ENCODE measurements at regions not wholly inside any gene's neighbourhood (a gene's known extent, or its start where the extent isn't known, plus 50 kb on each side); places are given as distances from the start of the nearest gene placed in this dataset.
"Not testable (repeated sequence)": the region's sequence is repeated elsewhere in the genome, so short reads cannot be mapped to it uniquely, and the experiment has no call there.

- not testable (repeated sequence) for H3K4me3 ChIP-seq (ENCODE audit: control insufficient read depth, low read depth, low read length); DNase-seq (ENCODE audit: low read depth)
Measured at GRCh38 chr12:14032191-14032590, 50.8 kb upstream of the GRIN2B start.

DNA sequence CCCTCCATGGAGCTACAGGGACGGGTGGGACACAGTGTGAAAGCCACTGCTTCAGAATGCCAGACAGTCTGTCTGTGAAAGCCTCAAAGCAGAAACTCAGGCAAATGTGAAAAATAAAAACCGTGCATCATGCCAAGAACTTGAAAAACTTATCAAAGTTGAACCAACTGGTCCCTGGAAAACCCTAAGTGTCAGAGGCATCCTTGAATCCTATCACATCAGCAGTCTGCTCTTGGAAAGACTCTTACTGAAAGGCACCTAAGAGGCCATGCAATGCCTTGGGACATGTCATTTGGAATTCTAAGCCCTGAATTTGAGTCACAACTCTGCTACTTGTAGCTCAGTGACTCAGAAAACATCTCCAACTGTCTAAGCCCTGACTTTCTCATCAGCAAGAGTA, 62.4 kb upstream of the GRIN2B start:
- no peak for DNase-seq (ENCODE audit: low read depth)
- H3K4me3 ChIP-seq (ENCODE audit: control insufficient read depth, low read depth, low read length): no peak overlapping the region
- no peak for TF ChIP-seq CTCF (conservative IDR thresholded peaks at IDR 0.05; ENCODE audit: control insufficient read depth, insufficient read depth, low read depth, low read length)

GRCh38 chr12:14048941-14049545, 67.6 kb upstream of the GRIN2B start:
- no peak for TF ChIP-seq CTCF (conservative IDR thresholded peaks at IDR 0.05; ENCODE audit: control insufficient read depth, insufficient read depth, low read depth, low read length)
- no peak overlapping the region for H3K4me3 ChIP-seq (ENCODE audit: control insufficient read depth, low read depth, low read length)
- no peak for DNase-seq (ENCODE audit: low read depth)

DNA sequence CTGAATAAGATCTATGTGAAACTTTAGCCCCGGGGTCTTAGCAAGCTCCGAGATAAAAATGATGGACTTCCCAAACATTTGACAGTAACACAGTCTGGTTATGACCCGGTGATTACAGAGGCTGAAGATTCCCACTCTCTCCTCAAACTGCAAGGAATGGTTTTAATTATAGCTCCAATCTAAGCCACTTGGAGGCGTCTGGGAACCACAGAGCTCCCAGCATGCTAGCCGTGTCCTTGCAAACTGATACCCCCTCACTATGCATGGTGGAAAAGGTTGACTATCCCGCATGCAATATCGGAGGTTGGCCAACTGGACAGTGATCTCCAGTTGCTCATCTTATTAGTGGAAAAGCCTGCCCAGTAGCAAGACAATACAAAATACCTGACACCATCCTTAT, 76.5 kb upstream of the GRIN2B start:
- no peak for TF ChIP-seq CTCF (conservative IDR thresholded peaks at IDR 0.05; ENCODE audit: control insufficient read depth, insufficient read depth, low read depth, low read length)
- no peak overlapping the region for H3K4me3 ChIP-seq (ENCODE audit: control insufficient read depth, low read depth, low read length)
- DNase-seq (ENCODE audit: low read depth): no peak

- TF ChIP-seq CTCF (conservative IDR thresholded peaks at IDR 0.05; ENCODE audit: control insufficient read depth, insufficient read depth, low read depth, low read length): no peak
- no peak overlapping the region for H3K4me3 ChIP-seq (ENCODE audit: control insufficient read depth, low read depth, low read length)
- no peak for DNase-seq (ENCODE audit: low read depth)
Measured at GRCh38 chr12:14058717-14059116, 77.3 kb upstream of the GRIN2B start.

DNA sequence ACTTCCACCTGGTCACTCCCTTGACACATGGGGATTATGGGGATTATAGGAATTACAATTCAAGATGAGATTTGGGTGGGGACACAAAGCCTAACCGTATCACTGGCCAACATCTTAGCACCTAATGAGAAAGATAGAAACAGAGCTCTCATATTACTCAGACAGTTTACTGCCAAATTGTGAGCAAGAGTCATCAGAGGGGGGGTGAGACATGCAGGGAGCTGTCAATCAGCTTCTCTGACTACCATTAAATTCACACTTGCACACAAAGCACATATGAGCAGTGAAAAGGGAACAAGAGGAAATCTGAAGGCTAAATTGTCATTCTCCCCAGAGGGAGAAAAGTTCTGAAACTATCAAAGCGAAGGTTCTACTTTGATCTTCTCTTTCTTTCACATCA, 78.1 kb upstream of the GRIN2B start:
- no peak for TF ChIP-seq CTCF (conservative IDR thresholded peaks at IDR 0.05; ENCODE audit: control insufficient read depth, insufficient read depth, low read depth, low read length)
- DNase-seq (ENCODE audit: low read depth): no peak
- no peak overlapping the region for H3K4me3 ChIP-seq (ENCODE audit: control insufficient read depth, low read depth, low read length)

DNA sequence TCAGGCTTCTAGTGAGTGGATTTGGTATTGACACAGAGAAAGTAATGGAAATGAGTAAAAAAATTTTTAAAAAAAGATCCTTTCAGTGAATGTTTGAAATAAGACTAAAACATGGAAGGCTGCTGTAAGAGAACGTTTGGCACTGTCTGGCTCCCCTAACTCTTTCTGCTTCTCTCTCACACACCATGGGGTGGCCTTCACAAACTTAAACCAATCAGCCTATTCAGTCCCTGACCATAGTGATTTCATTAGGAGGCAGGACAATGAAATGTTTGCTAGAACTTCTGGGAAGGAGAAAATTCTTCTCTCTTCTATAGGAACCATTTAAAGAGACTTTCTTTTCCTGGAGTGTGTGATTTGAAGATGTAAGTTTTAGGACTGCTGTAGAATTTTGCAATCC, 84.2 kb upstream of the GRIN2B start:
- DNase-seq (ENCODE audit: low read depth): no peak
- H3K4me3 ChIP-seq (ENCODE audit: control insufficient read depth, low read depth, low read length): no peak overlapping the region
- no peak for TF ChIP-seq CTCF (conservative IDR thresholded peaks at IDR 0.05; ENCODE audit: control insufficient read depth, insufficient read depth, low read depth, low read length)

All from fibroblast of mammary gland (primary cell).